ENCODE measurements at regions not wholly inside any gene's neighbourhood (a gene's known extent, or its start where the extent isn't known, plus 50 kb on each side); places are given as distances from the start of the nearest gene placed in this dataset.

DNA sequence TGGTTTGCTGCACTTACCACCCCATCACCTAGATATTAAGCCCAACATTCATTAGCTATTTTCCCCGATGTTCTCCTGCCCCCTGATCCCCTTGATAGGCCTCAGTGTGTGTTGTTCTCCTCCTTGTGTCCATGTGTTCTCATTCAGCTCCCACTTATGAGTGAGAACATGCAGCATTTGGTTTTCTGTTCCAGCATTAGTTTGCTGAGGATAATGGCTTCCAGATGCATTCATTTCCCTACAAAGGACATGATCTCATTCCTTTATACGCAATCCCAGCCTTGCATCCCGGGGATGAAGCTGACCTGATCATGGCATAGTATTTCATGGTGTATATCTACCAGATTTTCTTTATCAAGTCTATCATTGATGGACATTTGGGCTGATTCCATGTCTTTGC is 99.0 kb upstream of the DCAF12L2 start:
- H3K36me3 ChIP-seq (ENCODE audit: insufficient read depth, low read length): no peaks in the 10 kb centered on the region
- H3F3A ChIP-seq (ENCODE audit: insufficient read depth, low read length, poor library complexity, severe bottlenecking): no peaks in the 10 kb centered on the region
- H3K27me3 ChIP-seq (ENCODE audit: insufficient read depth, low read depth, low read length): no peaks in the 10 kb centered on the region
- no peak overlapping the region for H3K27ac ChIP-seq (ENCODE audit: low read length)
- no peaks in the 10 kb centered on the region for H4K20me1 ChIP-seq (ENCODE audit: insufficient read depth)
- no peak overlapping the region for H3K9ac ChIP-seq (ENCODE audit: low read length)
- H3K79me2 ChIP-seq (replicated peaks; ENCODE audit: insufficient read depth, low read length): no peaks in the 10 kb centered on the region
- no peak overlapping the region for H3K4me2 ChIP-seq (ENCODE audit: low read length)
- H2AFZ ChIP-seq (ENCODE audit: low read depth, low read length): no peak overlapping the region
- H3K4me3 ChIP-seq (ENCODE audit: low read length): no peak overlapping the region
- no peak for TF ChIP-seq SMC3 (conservative IDR thresholded peaks at IDR 0.05; ENCODE audit: poor library complexity)
- TF ChIP-seq EP300 (conservative IDR thresholded peaks at IDR 0.05; ENCODE audit: poor library complexity, severe bottlenecking): no peak
- TF ChIP-seq REST (IDR thresholded peaks at IDR 0.05; ENCODE audit: borderline replicate concordance): no peak
- no peak for TF ChIP-seq EZH2 (IDR thresholded peaks at IDR 0.05; ENCODE audit: borderline replicate concordance, insufficient read depth, low read length, poor library complexity, severe bottlenecking)
- TF ChIP-seq MXI1 (conservative IDR thresholded peaks at IDR 0.05; ENCODE audit: poor library complexity, severe bottlenecking): no peak
- no peak for TF ChIP-seq TAF1 (IDR thresholded peaks at IDR 0.05; ENCODE audit: low read depth)
- TF ChIP-seq POLR2AphosphoS5 (IDR thresholded peaks at IDR 0.05): no peak
- no peak for TF ChIP-seq RAD21 (conservative IDR thresholded peaks at IDR 0.05)
- no peak for TF ChIP-seq CTCF (IDR thresholded peaks at IDR 0.05; ENCODE audit: poor library complexity, severe bottlenecking)
- H3K9me3 ChIP-seq (ENCODE audit: low read length): no peaks in the 10 kb centered on the region
- H3K9me2 ChIP-seq (ENCODE audit: insufficient read depth, low read length): no peaks in the 10 kb centered on the region

DNA sequence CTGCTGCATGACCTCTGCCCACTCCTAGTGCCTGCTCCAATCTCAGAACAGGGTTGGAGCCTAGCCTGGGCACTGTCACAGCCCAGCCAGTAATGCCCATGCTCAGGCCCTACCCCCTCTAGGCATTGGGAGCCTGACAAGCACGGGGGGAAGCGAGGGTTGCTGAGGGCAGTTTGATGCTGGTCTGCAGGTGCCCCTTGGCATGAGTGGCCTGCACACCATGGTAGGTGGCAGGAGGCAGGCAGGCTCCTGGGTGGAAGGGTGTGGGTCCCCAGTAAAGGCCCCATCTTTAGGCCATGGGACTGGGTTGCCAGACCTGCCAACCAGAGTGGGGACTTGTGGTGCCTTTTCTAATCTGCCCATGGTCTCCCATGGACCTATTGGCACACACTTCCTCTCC is 72.1 kb upstream of the DCAF12L2 start:
- Histone ChIP-seq H3K27ac (ENCODE audit: low read length) (no peak overlapping the region), H3K27me3 (ENCODE audit: insufficient read depth, low read depth, low read length) (no peaks in the 10 kb centered on the region), H3K79me2 (replicated peaks; ENCODE audit: insufficient read depth, low read length) (no peaks in the 10 kb centered on the region), H3K4me3 (ENCODE audit: low read length) (no peak overlapping the region), H3K4me2 (ENCODE audit: low read length) (no peak overlapping the region), H3K36me3 (ENCODE audit: insufficient read depth, low read length) (no peaks in the 10 kb centered on the region), H4K20me1 (ENCODE audit: insufficient read depth) (no peaks in the 10 kb centered on the region), H3K9ac (ENCODE audit: low read length) (no peak overlapping the region), H3K9me2 (ENCODE audit: insufficient read depth, low read length) (no peaks in the 10 kb centered on the region), H3F3A (ENCODE audit: insufficient read depth, low read length, poor library complexity, severe bottlenecking) (no peaks in the 10 kb centered on the region), H2AFZ (ENCODE audit: low read depth, low read length) (no peak overlapping the region), H3K9me3 (ENCODE audit: low read length) (no peaks in the 10 kb centered on the region)
- TF ChIP-seq TAF1 (IDR thresholded peaks at IDR 0.05; ENCODE audit: low read depth) (no peak), REST (IDR thresholded peaks at IDR 0.05; ENCODE audit: borderline replicate concordance) (no peak), SMC3 (conservative IDR thresholded peaks at IDR 0.05; ENCODE audit: poor library complexity) (no peak), EZH2 (IDR thresholded peaks at IDR 0.05; ENCODE audit: borderline replicate concordance, insufficient read depth, low read length, poor library complexity, severe bottlenecking) (no peak), CTCF (IDR thresholded peaks at IDR 0.05; ENCODE audit: poor library complexity, severe bottlenecking) (no peak), POLR2AphosphoS5 (IDR thresholded peaks at IDR 0.05) (no peak)

Data from neural cell (in vitro differentiated cells).